ENCODE measurements at regions not wholly inside any gene's neighbourhood (a gene's known extent, or its start where the extent isn't known, plus 50 kb on each side); places are given as distances from the start of the nearest gene placed in this dataset.

DNA sequence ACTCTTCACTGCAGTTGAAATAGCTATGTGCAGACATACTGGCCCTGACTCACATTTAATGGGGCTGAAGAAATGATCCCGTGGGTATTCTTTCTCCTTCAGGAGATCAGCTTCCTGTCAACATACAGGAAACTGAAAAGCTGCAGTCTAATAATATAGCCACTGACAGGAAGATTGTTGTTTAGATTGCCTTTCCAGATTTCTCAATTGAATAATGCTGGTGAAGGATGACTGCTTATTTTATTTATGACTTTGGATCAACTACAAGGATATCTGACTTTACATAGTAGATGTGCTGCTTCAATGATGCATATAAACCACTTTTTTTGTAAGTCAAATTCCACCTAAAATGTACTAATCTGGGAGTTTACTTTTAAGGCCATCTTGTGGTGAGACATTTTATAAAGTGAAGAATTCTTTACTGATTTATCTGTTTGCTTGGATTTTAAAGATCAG, 93.4 kb upstream of the MAP4K3 start:
- Histone ChIP-seq H3K4me1 (peaks cover 0 to 11% of the 10 kb centered on the region in 2 donors), H3K4me3 (no peak overlapping the region), H3K27ac (no peak overlapping the region)

DNA sequence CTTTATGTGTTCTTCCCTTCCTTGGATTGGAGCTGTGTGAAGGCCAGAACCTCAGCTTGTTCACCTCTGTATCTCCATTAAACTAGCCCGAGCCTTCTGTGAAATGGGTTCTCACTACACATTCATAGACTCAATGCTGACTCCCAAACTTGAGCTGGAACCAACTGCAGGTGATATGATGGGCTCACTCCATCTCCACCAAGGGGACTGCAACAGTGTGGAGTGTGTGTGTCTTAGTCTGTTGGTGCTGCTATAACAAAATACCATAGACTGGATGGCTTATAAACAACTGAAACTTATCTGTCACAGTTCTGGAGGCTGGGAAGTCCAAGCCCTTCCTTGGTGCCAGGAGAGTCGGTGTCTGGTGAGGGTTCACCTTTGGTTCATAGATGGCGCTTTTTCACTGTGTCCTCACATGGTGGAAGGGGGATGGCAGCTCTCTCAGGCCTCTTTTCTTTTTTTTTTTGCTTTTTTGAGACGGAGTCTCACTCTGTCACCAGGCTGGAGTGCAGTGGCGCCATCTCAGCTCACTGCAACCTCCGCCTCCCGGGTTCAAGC, 94.2 kb upstream of the MAP4K3 start:
- Histone ChIP-seq H3K36me3 (no peaks in the 10 kb centered on the region), H3K9me3 (no peaks in the 10 kb centered on the region), H3K27ac (no peak overlapping the region), H3K27me3 (no peaks in the 10 kb centered on the region), H3K4me3 (no peak overlapping the region), H3K4me1 (peaks cover 0 to 8% of the 10 kb centered on the region in 2 donors)
- DNase-seq (ENCODE audit: low spot score): no peak
- TF ChIP-seq, protein P1, sequence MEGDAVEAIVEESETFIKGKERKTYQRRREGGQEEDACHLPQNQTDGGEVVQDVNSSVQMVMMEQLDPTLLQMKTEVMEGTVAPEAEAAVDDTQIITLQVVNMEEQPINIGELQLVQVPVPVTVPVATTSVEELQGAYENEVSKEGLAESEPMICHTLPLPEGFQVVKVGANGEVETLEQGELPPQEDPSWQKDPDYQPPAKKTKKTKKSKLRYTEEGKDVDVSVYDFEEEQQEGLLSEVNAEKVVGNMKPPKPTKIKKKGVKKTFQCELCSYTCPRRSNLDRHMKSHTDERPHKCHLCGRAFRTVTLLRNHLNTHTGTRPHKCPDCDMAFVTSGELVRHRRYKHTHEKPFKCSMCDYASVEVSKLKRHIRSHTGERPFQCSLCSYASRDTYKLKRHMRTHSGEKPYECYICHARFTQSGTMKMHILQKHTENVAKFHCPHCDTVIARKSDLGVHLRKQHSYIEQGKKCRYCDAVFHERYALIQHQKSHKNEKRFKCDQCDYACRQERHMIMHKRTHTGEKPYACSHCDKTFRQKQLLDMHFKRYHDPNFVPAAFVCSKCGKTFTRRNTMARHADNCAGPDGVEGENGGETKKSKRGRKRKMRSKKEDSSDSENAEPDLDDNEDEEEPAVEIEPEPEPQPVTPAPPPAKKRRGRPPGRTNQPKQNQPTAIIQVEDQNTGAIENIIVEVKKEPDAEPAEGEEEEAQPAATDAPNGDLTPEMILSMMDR (IDR thresholded peaks at IDR 0.05): no peak

More for the DNA sequence above, 93.4 kb upstream of the MAP4K3 start:
- DNase-seq (ENCODE audit: low spot score): no peak
- Histone ChIP-seq H3K9me3 (no peaks in the 10 kb centered on the region), H3K36me3 (no peaks in the 10 kb centered on the region), H3K27me3 (no peaks in the 10 kb centered on the region)
- TF ChIP-seq, protein P1 (IDR thresholded peaks at IDR 0.05): no peak

- TF ChIP-seq, protein P1 (IDR thresholded peaks at IDR 0.05): no peak
These were observed 95.8 kb upstream of the MAP4K3 start for GRCh38 chr2:39532933-39533332.

DNA sequence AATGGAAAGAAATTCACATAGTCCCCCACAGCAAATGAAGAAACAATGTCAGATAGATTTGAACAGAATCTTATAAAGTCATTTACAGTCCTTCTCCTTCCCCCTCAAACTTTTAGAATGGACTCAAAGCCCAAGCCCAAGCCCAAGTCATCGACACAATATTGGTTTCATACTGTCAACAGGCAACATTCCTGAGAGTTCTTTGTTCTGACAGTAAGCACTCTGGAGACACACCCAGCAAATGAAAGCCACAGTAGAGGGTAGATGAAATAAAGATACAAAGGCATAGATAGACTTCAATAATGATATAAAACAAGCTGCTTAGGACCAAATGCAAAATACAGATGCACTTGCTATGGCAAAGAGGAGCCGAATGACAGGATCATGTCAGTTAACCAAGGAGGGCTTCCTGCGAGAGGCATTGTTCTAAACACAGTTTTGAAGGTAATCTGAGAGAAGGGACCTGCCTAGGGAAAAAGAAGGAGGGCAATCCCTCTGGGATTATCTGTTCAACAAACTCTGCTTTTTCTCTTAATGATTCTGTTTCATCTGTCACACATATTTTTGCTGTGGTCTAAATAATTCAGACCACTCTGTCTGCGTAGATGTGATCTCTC, 97.1 kb upstream of the MAP4K3 start:
- Histone ChIP-seq H3K27ac (no peak overlapping the region), H3K9me3 (no peaks in the 10 kb centered on the region), H3K27me3 (no peaks in the 10 kb centered on the region), H3K4me3 (no peak overlapping the region), H3K4me1 (peaks cover 0 to 8% of the 10 kb centered on the region in 2 donors), H3K36me3 (no peaks in the 10 kb centered on the region)
- DNase-seq (ENCODE audit: low spot score): no peak
- TF ChIP-seq, protein P1 (IDR thresholded peaks at IDR 0.05): no peak

More at GRCh38 chr2:39532933-39533332, 95.8 kb upstream of the MAP4K3 start:
- DNase-seq (ENCODE audit: low spot score): no peak
- no peaks in the 10 kb centered on the region for H3K27me3 ChIP-seq
- H3K36me3 ChIP-seq: no peaks in the 10 kb centered on the region
- H3K4me3 ChIP-seq: no peak overlapping the region
- H3K27ac ChIP-seq: no peak overlapping the region
- no peaks in the 10 kb centered on the region for H3K9me3 ChIP-seq
- H3K4me1 ChIP-seq: peaks cover 0 to 8% of the 10 kb centered on the region in 2 donors

DNA sequence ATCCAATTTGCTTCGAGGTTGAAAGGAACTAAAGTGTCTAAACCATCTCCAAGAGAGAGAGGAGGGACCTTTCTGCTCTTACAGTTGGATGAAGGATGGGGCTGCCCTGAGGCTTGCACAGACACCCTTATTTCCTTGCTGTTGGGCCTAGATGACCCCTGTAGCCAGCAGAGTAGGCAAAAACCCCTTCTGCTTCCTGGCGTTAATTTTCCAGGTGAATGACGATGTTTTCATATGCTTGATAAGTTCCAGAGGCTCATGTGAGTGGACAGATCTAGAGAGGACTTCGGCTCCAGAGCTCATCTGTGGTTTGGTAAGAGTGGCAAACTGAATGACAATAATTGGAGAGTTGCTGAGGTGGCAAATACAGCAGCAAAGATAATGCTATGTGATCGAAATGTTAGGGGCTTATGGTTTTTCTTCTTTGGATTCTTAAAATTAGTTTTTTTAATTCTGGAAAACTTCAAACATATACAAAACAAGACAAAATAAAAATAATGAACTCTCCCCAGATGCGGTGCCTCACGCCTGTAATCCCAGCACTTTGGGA, 98.6 kb upstream of the MAP4K3 start:
- TF ChIP-seq, protein P1 (IDR thresholded peaks at IDR 0.05): no peak
- Histone ChIP-seq H3K9me3 (no peaks in the 10 kb centered on the region), H3K27me3 (no peaks in the 10 kb centered on the region), H3K27ac (no peak overlapping the region), H3K4me1 (peaks cover 0 to 10% of the 10 kb centered on the region in 2 donors), H3K4me3 (no peak overlapping the region), H3K36me3 (no peaks in the 10 kb centered on the region)
- DNase-seq (ENCODE audit: low spot score): no peak
